Trophoblast cell (in vitro differentiated cells and primary cell): ENCODE measurements at regions not wholly inside any gene's neighbourhood (a gene's known extent, or its start where the extent isn't known, plus 50 kb on each side); places are given as distances from the start of the nearest gene placed in this dataset.
A peak's percentile ranks its signal among the peaks of the same experiment; 100 is the strongest.

Experiments
- DNase-seq, 2 donors: peaks; one replicate each; pipeline ENCODE4 v3.0.0-alpha.2; 2016
- H2AFZ ChIP-seq: 2 replicates; pipeline ENCODE4 v1.6.1; 2013; ENCODE audit warnings: low read length, moderate library complexity, mild to moderate bottlenecking; ENCODE audit not compliant: insufficient read depth, poor library complexity
- H2AK5ac ChIP-seq: 2 replicates; pipeline ENCODE4 v1.6.1; 2013; ENCODE audit warnings: mild to moderate bottlenecking, low read length
- H2BK120ac ChIP-seq: 2 replicates; pipeline ENCODE4 v1.6.1; 2013; ENCODE audit warnings: low read length, mild to moderate bottlenecking, moderate library complexity; ENCODE audit not compliant: insufficient read depth, poor library complexity
- H2BK12ac ChIP-seq: 2 replicates; pipeline ENCODE4 v1.6.1; 2013; ENCODE audit warnings: mild to moderate bottlenecking, low read length, moderate library complexity
- H2BK5ac ChIP-seq: 2 replicates; pipeline ENCODE4 v1.6.1; 2013; ENCODE audit warnings: low read length, low read depth, moderate library complexity, mild to moderate bottlenecking; ENCODE audit not compliant: poor library complexity
- H3K14ac ChIP-seq: 2 replicates; pipeline ENCODE4 v1.6.1; 2013; ENCODE audit warnings: mild to moderate bottlenecking, low read length
- H3K18ac ChIP-seq: 2 replicates; pipeline ENCODE4 v1.6.1; 2013; ENCODE audit warnings: mild to moderate bottlenecking, low read length
- H3K23ac ChIP-seq: 2 replicates; pipeline ENCODE4 v1.6.1; 2013; ENCODE audit warnings: low read length
- H3K27ac ChIP-seq: 2 replicates; pipeline ENCODE4 v1.5.1; 2013; ENCODE audit warnings: low read depth, mild to moderate bottlenecking, inconsistent platforms, low read length, moderate library complexity
- H3K27me3 ChIP-seq: 2 replicates; pipeline ENCODE4 v1.6.1; 2013; ENCODE audit warnings: inconsistent platforms, mild to moderate bottlenecking, low read length, moderate library complexity; ENCODE audit not compliant: insufficient read depth
- H3K36me3 ChIP-seq, 2 experiments: 1 replicate in 1 of 2; 2 replicates in 1 of 2; pipeline ENCODE4 v1.6.1; 2013; ENCODE audit warnings: low read length in 2 of 2, mild to moderate bottlenecking in 2 of 2, moderate library complexity in 1 of 2; ENCODE audit not compliant: insufficient read depth in 2 of 2, control insufficient read depth in 1 of 2
- H3K4ac ChIP-seq: 2 replicates; pipeline ENCODE4 v1.6.1; 2013; ENCODE audit warnings: low read depth, mild to moderate bottlenecking, low read length, moderate library complexity
- H3K4me1 ChIP-seq, 2 experiments: 1 replicate in 1 of 2; 2 replicates in 1 of 2; pipeline ENCODE4 v1.6.1; 2013; ENCODE audit warnings: low read length in 2 of 2, mild to moderate bottlenecking in 2 of 2, moderate library complexity in 1 of 2; ENCODE audit not compliant: insufficient read depth in 2 of 2, control insufficient read depth in 1 of 2
- H3K4me2 ChIP-seq: 2 replicates; pipeline ENCODE4 v1.6.1; 2013; ENCODE audit warnings: inconsistent platforms, mild to moderate bottlenecking, low read length, moderate library complexity
- H3K4me3 ChIP-seq: 2 replicates; pipeline ENCODE4 v1.5.1; 2013; ENCODE audit warnings: mild to moderate bottlenecking, low read depth, low read length, inconsistent platforms
- H3K79me1 ChIP-seq: one replicate; pipeline ENCODE4 v1.6.1; 2013; ENCODE audit warnings: low read length
- H3K79me2 ChIP-seq: 2 replicates; pipeline ENCODE4 v1.6.1; 2013; ENCODE audit warnings: low read length, mild to moderate bottlenecking; ENCODE audit not compliant: control insufficient read depth, insufficient read depth, poor library complexity
- H3K9ac ChIP-seq: 2 replicates; pipeline ENCODE4 v1.6.1; 2013; ENCODE audit warnings: mild to moderate bottlenecking, low read length
- H3K9me3 ChIP-seq: 2 replicates; pipeline ENCODE4 v1.6.1; 2013; ENCODE audit warnings: low read depth, mild to moderate bottlenecking, control low read depth, inconsistent platforms, low read length; ENCODE audit not compliant: insufficient read depth
- H4K12ac ChIP-seq: 2 replicates; pipeline ENCODE4 v1.6.1; 2013; ENCODE audit warnings: low read depth, mild to moderate bottlenecking, low read length, moderate library complexity
- H4K8ac ChIP-seq: 2 replicates; pipeline ENCODE4 v1.6.1; 2013; ENCODE audit warnings: low read depth, mild to moderate bottlenecking, low read length, moderate library complexity
- H4K91ac ChIP-seq: one replicate; pipeline ENCODE4 v1.6.1; 2013; ENCODE audit warnings: low read depth, mild to moderate bottlenecking, low read length, moderate library complexity
- WGBS: extraction: QIAGEN DNeasy Blood & Tissue Kit; methylation state at CpG from one replicate; pipeline ENCODE4 v1.1.7; 2013; ENCODE audit warnings: missing lambda C conversion rate; ENCODE audit not compliant: insufficient read length, insufficient coverage; ENCODE audit errors: extremely low coverage; 5-methylcytosine and 5-hydroxymethylcytosine counted together

DNA sequence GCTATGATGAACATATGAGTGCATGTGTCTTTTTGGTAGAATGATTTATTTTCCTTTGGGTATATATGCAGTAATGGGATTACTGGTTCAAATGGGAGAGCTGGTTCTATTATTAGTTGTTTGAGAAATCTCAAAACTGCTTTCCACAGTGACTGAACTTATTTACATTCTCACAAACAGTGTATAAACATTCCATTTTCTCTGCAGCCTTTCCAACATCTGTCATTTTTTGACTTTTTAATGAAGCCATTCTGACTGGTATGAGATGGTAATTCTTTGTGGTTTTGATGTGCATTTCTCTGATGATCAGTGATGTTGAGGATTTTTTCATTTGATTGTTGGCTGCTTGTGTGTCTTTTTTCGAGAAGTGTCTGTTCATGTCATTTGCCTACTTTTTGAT is 1124.2 kb downstream of the NAALADL2 start:
- Histone ChIP-seq H2BK12ac (no peak overlapping the region), H4K8ac (no peak overlapping the region), H3K23ac (no peak overlapping the region), H3K4ac (no peak overlapping the region), H4K12ac (no peak overlapping the region), H3K18ac (no peak overlapping the region), H2AFZ (no peak overlapping the region), H3K27me3 (no peaks in the 10 kb centered on the region), H4K91ac (no peak overlapping the region), H3K9me3 (no peaks in the 10 kb centered on the region), H3K79me1 (no peaks in the 10 kb centered on the region), H2AK5ac (no peak overlapping the region), H3K4me1 (no peaks in the 10 kb centered on the region), H3K4me3 (no peak overlapping the region), H3K36me3 (no peaks in the 10 kb centered on the region), H3K27ac (no peak overlapping the region), H2BK5ac (no peak overlapping the region), H2BK120ac (no peak overlapping the region), H3K4me2 (no peak overlapping the region), H3K14ac (no peak overlapping the region), H3K79me2 (no peaks in the 10 kb centered on the region), H3K9ac (no peak overlapping the region)
- DNase-seq, result peak in 1 of 2 donors; percentile 15
- WGBS, result no CpG with 5 or more reads among the region's 1 CpG

DNA sequence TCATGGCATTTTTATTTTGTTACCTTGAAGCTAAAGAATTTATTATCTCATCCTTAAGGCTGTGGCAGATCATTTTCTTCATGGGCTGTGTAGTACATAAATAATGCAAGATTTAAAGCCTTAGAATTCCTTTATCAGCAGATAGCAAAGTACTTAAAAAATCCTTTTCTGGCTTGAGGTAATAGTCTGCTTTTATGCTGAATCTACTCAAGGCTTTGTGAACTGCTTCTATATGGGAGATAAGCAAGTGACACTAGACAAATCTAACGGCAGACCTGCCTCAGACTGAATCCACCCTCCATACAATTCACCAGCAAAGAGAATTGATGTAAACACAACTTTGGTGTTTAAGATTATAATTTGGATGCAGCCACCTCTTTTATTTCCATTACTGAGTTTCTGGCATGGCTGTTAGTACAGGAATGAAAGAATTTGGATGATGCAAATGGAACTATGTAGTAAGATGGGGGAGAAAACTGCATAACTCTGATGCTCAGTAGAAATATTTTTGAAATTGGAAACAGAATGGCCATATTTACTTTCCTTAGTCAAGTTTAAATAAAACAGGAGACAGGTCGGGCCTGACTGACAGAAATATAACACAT is 1121.5 kb downstream of the NAALADL2 start:
- no peak overlapping the region for H2BK120ac ChIP-seq
- H4K12ac ChIP-seq, result no peak overlapping the region
- no peak overlapping the region for H2AFZ ChIP-seq
- H3K4ac ChIP-seq, result no peak overlapping the region
- H3K36me3 ChIP-seq, result no peaks in the 10 kb centered on the region
- H4K8ac ChIP-seq, result no peak overlapping the region
- no peak overlapping the region for H2BK5ac ChIP-seq
- H3K9me3 ChIP-seq, result peaks cover 3% of the 10 kb centered on the region
- no peak overlapping the region for H3K4me2 ChIP-seq
- no peak overlapping the region for H3K18ac ChIP-seq
- H2AK5ac ChIP-seq, result no peak overlapping the region
- H3K4me1 ChIP-seq, result no peaks in the 10 kb centered on the region
- no peak overlapping the region for H4K91ac ChIP-seq
- no peak overlapping the region for H2BK12ac ChIP-seq
- WGBS, result no CpG with 5 or more reads among the region's 2 CpGs
- H3K79me2 ChIP-seq, result no peaks in the 10 kb centered on the region
- H3K27me3 ChIP-seq, result no peaks in the 10 kb centered on the region
- DNase-seq, result peak in 1 of 2 donors; percentile 80
- H3K14ac ChIP-seq, result no peak overlapping the region
- no peak overlapping the region for H3K23ac ChIP-seq
- no peak overlapping the region for H3K4me3 ChIP-seq
- H3K9ac ChIP-seq, result no peak overlapping the region
- no peaks in the 10 kb centered on the region for H3K79me1 ChIP-seq
- no peak overlapping the region for H3K27ac ChIP-seq

DNA sequence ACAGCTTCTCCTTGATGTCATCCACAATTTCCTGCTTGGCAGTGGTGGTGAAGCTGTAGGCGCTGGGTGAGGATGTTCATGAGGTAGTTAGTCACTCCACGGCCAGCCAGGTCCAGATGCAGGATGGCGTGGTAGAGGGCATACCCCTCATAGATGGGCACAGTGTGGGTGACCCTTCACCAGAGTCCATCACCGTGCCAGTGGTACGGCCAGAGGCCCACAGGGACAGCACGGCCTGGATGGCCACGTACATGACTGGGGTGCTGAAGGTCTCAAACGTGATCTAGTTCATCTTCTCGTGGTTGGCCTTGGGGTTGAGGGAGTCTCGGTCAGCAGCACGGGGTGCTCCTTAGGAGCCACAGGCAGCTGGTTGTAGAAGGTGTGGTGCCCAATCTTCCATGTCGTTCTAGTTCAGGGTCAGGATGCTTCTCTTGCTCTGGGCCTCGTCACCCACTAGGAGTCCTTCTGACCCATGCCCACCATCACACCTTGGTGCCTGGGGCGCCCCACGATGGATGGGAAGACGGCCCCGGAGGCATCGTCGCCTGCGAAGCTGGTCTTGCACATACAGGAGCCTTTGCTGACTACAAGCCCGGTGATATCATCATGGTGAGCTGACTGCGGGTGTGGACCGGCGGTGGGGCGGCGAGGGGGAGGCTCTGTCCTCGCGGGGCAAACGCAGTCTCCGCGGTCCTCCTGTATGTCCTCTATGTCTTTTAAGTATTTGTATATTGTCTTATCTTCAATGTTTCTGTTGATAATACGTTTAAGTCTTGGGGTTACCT is 1119.0 kb downstream of the NAALADL2 start:
- Histone ChIP-seq H2BK120ac (no peak overlapping the region), H3K36me3 (no peaks in the 10 kb centered on the region), H3K9me3 (peaks cover 3% of the 10 kb centered on the region), H3K18ac (no peak overlapping the region), H3K4ac (no peak overlapping the region), H2BK5ac (no peak overlapping the region), H3K27ac (no peak overlapping the region), H3K27me3 (no peaks in the 10 kb centered on the region), H3K4me1 (no peaks in the 10 kb centered on the region), H3K23ac (no peak overlapping the region), H3K79me2 (no peaks in the 10 kb centered on the region), H3K4me3 (no peak overlapping the region), H3K4me2 (no peak overlapping the region), H4K91ac (no peak overlapping the region), H4K12ac (no peak overlapping the region), H2AFZ (no peak overlapping the region), H3K79me1 (no peaks in the 10 kb centered on the region), H4K8ac (no peak overlapping the region), H2AK5ac (no peak overlapping the region), H3K9ac (no peak overlapping the region), H3K14ac (no peak overlapping the region), H2BK12ac (no peak overlapping the region)
- no CpG with 5 or more reads among the region's 32 CpGs for WGBS
- no peak for DNase-seq

DNA sequence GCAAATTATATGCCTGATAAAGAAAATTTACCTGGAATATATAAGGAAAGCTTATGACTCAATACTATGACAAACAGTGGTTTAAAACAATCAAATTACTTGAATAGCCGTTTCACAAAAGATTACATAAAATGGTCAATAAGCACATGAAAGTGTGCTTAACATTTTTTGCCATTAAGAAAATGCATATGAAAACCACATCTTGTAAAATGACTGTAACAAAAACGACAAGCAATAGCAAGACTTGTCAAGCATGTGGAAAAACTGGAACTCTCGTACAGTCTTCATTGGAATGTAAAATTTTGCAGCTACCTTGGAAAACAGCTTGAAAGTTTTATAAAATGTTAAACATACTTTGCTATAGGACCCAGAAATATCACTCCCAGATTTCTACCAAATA is 1110.3 kb downstream of the NAALADL2 start:
- Histone ChIP-seq H3K27ac (no peak overlapping the region), H4K91ac (no peak overlapping the region), H3K9me3 (no peaks in the 10 kb centered on the region), H2AFZ (no peak overlapping the region), H3K9ac (no peak overlapping the region), H4K12ac (no peak overlapping the region), H3K4me2 (no peak overlapping the region), H2BK120ac (no peak overlapping the region), H4K8ac (no peak overlapping the region), H3K14ac (no peak overlapping the region), H3K79me1 (no peaks in the 10 kb centered on the region), H3K4ac (no peak overlapping the region), H2BK12ac (no peak overlapping the region), H2BK5ac (no peak overlapping the region), H3K79me2 (no peaks in the 10 kb centered on the region), H3K18ac (no peak overlapping the region), H3K4me1 (no peaks in the 10 kb centered on the region), H2AK5ac (no peak overlapping the region), H3K4me3 (no peak overlapping the region), H3K36me3 (no peaks in the 10 kb centered on the region), H3K23ac (no peak overlapping the region), H3K27me3 (no peaks in the 10 kb centered on the region)
- no CpG with 5 or more reads among the region's 3 CpGs for WGBS
- DNase-seq, result peak in 1 of 2 donors; percentile 74
